ENCODE measurements at regions not wholly inside any gene's neighbourhood (a gene's known extent, or its start where the extent isn't known, plus 50 kb on each side); places are given as distances from the start of the nearest gene placed in this dataset.

GRCh38 chr12:118773956-118774723 is 207.2 kb upstream of the SRRM4 start:
- H3K27ac ChIP-seq (ENCODE audit: low read depth), result peak overlapping the region; percentile 73; the same call in 1 of the 2 replicates
- ATAC-seq (peak; percentile 92), DNase-seq (ENCODE audit: low spot score) (peak; percentile 99)
- peak overlapping the region; percentile 94 for H2AFZ ChIP-seq
- no peaks in the 10 kb centered on the region for H3F3A ChIP-seq (replicated peaks; ENCODE audit: low read depth)
- H3K27ac Mint-ChIP-seq, result peak overlapping the region; percentile 78
- peak overlapping the region; percentile 80 for H3K4me2 ChIP-seq
- H3K4me3 ChIP-seq, result peak overlapping the region; percentile 55
- H3K9me2 ChIP-seq (ENCODE audit: insufficient read depth), result no peaks in the 10 kb centered on the region
- H4K20me1 ChIP-seq (replicated peaks; ENCODE audit: insufficient read depth), result no peaks in the 10 kb centered on the region
- peaks cover 17% of the 10 kb centered on the region; the same call in 1 of the 2 replicates for H3K4me1 ChIP-seq (ENCODE audit: insufficient read depth)
- H3K79me2 ChIP-seq (replicated peaks; ENCODE audit: insufficient read depth), result no peaks in the 10 kb centered on the region
- H3K27me3 ChIP-seq (ENCODE audit: insufficient read depth), result peaks cover 20% of the 10 kb centered on the region; the same call in 1 of the 2 replicates
- peak overlapping the region; percentile 72 for H3K4me3 Mint-ChIP-seq
- H3K36me3 Mint-ChIP-seq (ENCODE audit: low read depth), result no peaks in the 10 kb centered on the region; the same call in 2 of the 3 replicates
- H3K4me1 Mint-ChIP-seq, result peaks cover 30% of the 10 kb centered on the region
- TF ChIP-seq POLR2AphosphoS5 (IDR thresholded peaks at IDR 0.05; ENCODE audit: low read depth), result peak; percentile 64
- TF ChIP-seq, protein P1, sequence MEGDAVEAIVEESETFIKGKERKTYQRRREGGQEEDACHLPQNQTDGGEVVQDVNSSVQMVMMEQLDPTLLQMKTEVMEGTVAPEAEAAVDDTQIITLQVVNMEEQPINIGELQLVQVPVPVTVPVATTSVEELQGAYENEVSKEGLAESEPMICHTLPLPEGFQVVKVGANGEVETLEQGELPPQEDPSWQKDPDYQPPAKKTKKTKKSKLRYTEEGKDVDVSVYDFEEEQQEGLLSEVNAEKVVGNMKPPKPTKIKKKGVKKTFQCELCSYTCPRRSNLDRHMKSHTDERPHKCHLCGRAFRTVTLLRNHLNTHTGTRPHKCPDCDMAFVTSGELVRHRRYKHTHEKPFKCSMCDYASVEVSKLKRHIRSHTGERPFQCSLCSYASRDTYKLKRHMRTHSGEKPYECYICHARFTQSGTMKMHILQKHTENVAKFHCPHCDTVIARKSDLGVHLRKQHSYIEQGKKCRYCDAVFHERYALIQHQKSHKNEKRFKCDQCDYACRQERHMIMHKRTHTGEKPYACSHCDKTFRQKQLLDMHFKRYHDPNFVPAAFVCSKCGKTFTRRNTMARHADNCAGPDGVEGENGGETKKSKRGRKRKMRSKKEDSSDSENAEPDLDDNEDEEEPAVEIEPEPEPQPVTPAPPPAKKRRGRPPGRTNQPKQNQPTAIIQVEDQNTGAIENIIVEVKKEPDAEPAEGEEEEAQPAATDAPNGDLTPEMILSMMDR (conservative IDR thresholded peaks at IDR 0.05; ENCODE audit: low read depth in 2 of 2), result no peak
- peaks cover 14% of the 10 kb centered on the region; the same call in 2 of the 3 replicates for H3K9me3 Mint-ChIP-seq
- H3K27me3 Mint-ChIP-seq (ENCODE audit: insufficient read depth, low read depth, poor library complexity), result peaks cover 25% of the 10 kb centered on the region
- H3K36me3 ChIP-seq (ENCODE audit: insufficient read depth), result no peaks in the 10 kb centered on the region

- ATAC-seq, result no peak
- Histone ChIP-seq H3K36me3 (ENCODE audit: insufficient read depth) (no peaks in the 10 kb centered on the region), H3K27me3 (ENCODE audit: insufficient read depth) (peaks cover 20% of the 10 kb centered on the region; the same call in 1 of the 2 replicates), H3K4me3 (no peak overlapping the region), H3F3A (replicated peaks; ENCODE audit: low read depth) (no peaks in the 10 kb centered on the region), H2AFZ (no peak overlapping the region), H3K4me2 (no peak overlapping the region), H3K9me2 (ENCODE audit: insufficient read depth) (no peaks in the 10 kb centered on the region; the same call in 1 of the 2 replicates), H3K27ac (ENCODE audit: low read depth) (no peak overlapping the region), H3K79me2 (replicated peaks; ENCODE audit: insufficient read depth) (no peaks in the 10 kb centered on the region), H3K4me1 (ENCODE audit: insufficient read depth) (peaks cover 20% of the 10 kb centered on the region), H4K20me1 (replicated peaks; ENCODE audit: insufficient read depth) (no peaks in the 10 kb centered on the region)
- peaks cover 20% of the 10 kb centered on the region for H3K27me3 Mint-ChIP-seq (ENCODE audit: insufficient read depth, low read depth, poor library complexity)
- no peak for DNase-seq (ENCODE audit: low spot score)
- peaks cover 28% of the 10 kb centered on the region for H3K4me1 Mint-ChIP-seq
- no peak overlapping the region for H3K4me3 Mint-ChIP-seq
- H3K9me3 Mint-ChIP-seq, result peaks cover 14% of the 10 kb centered on the region; the same call in 2 of the 3 replicates
- no peaks in the 10 kb centered on the region; the same call in 2 of the 3 replicates for H3K36me3 Mint-ChIP-seq (ENCODE audit: low read depth)
- no peak overlapping the region for H3K27ac Mint-ChIP-seq
- no peak for TF ChIP-seq STAT1 (IDR thresholded peaks at IDR 0.05; ENCODE audit: unreplicated experiment)
- no peak for TF ChIP-seq ZNF462 (CRISPR knock-in tag; IDR thresholded peaks at IDR 0.05)
- no peak for TF ChIP-seq CREB1 (CRISPR knock-in tag; IDR thresholded peaks at IDR 0.05; ENCODE audit: low read depth)
- TF ChIP-seq, protein P1 (conservative IDR thresholded peaks at IDR 0.05; ENCODE audit: low read depth in 2 of 2), result no peak
- TF ChIP-seq POLR2AphosphoS5 (IDR thresholded peaks at IDR 0.05; ENCODE audit: low read depth), result no peak
- no peak for TF ChIP-seq NANOG (IDR thresholded peaks at IDR 0.05; ENCODE audit: borderline replicate concordance)
- no peak for TF ChIP-seq JUNB (IDR thresholded peaks at IDR 0.05; ENCODE audit: unreplicated experiment)
Observed at GRCh38 chr12:118777504-118777903, 203.8 kb upstream of the SRRM4 start.

Measured in GM23338 (cell line).